Uterus (tissue), 3 donors: ENCODE measurements at regions not wholly inside any gene's neighbourhood (a gene's known extent, or its start where the extent isn't known, plus 50 kb on each side); places are given as distances from the start of the nearest gene placed in this dataset.

Source experiments
- DNase-seq, 2 donors: peaks; one replicate each; pipeline ENCODE4 v3.0.0-alpha.2; 2019 to 2020
- H3K27ac ChIP-seq, 2 donors: fragments of 200-600 bp; sonication (generic); 1 replicate in 1 of 2; 2 replicates in 1 of 2; pipeline ENCODE4 v1.5.1; 2016 to 2018
- H3K27me3 ChIP-seq, 2 donors: fragments of 200-600 bp; sonication (generic); one replicate each; pipeline ENCODE4 v1.5.1; 2018 to 2019; ENCODE audit warnings: control low read depth in 1 of 2
- H3K36me3 ChIP-seq, 2 donors: fragments of 200-600 bp; sonication (generic); one replicate each; pipeline ENCODE4 v1.5.1; 2019; ENCODE audit warnings: control low read depth in 1 of 2
- H3K4me1 ChIP-seq, 2 donors: fragments of 200-600 bp; sonication (generic); one replicate each; pipeline ENCODE4 v1.5.1; 2018 to 2019; ENCODE audit warnings: control low read depth in 1 of 2
- H3K4me3 ChIP-seq, 2 donors: fragments of 200-600 bp; sonication (generic); 1 replicate in 1 of 2; 2 replicates in 1 of 2; pipeline ENCODE4 v1.5.1; 2018 to 2019; ENCODE audit warnings: mild to moderate bottlenecking in 1 of 2
- H3K9me3 ChIP-seq, 2 donors: fragments of 200-600 bp; sonication (generic); one replicate each; pipeline ENCODE4 v1.5.1; 2019; ENCODE audit warnings: control low read depth in 1 of 2
- POLR2A ChIP-seq, 2 donors: fragments of 450-650 bp; IDR thresholded peaks; one replicate each; pipeline ENCODE4 v1.6.1; 2016; ENCODE audit warnings: antibody characterized with exemption in 2 of 2, mild to moderate bottlenecking in 1 of 2, moderate library complexity in 1 of 2
- intact Hi-C: fragments of 100-400 bp; cut with DNase I; formaldehyde crosslinking; loops from one replicate; pipeline ENCODE4 v1.15.1; 2023; ENCODE audit warnings: low total_unique reads
- TF ChIP-seq, protein P1 (sequence below), 4 experiments: fragments of 200-600 bp in 2 of 4; fragments of 450-650 bp in 2 of 4; sonication (generic) in 2 of 4; IDR thresholded peaks; one replicate each; pipeline ENCODE4 v1.5.1; 2016 to 2019; ENCODE audit warnings: antibody characterized with exemption in 4 of 4, mild to moderate bottlenecking in 2 of 4, moderate library complexity in 1 of 4
- donor health status: DM: yes; HTN: yes; CAD: no.

DNA sequence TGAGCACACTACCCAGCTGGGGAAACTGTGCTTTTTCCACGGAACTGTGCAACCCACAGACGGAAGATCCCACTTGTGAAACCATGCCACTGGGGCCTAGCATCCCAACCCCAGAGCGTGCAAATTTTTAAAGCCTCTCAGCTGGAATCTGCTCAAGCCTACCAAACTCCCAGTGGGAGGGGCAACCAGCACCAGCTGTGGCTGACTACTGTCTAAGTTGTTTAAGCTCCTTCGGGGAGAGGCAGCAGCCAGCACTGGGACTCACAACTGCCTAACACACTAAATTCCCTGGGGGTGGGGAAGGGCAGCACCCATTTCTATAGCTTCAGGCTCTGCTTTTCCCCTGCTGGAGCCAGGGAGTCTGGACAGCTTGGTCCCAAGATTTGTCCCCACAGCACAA is 287.6 kb upstream of the MSX2 start:
- intact Hi-C loops: no loop called here
- no peaks in the 10 kb centered on the region for H3K36me3 ChIP-seq

DNA sequence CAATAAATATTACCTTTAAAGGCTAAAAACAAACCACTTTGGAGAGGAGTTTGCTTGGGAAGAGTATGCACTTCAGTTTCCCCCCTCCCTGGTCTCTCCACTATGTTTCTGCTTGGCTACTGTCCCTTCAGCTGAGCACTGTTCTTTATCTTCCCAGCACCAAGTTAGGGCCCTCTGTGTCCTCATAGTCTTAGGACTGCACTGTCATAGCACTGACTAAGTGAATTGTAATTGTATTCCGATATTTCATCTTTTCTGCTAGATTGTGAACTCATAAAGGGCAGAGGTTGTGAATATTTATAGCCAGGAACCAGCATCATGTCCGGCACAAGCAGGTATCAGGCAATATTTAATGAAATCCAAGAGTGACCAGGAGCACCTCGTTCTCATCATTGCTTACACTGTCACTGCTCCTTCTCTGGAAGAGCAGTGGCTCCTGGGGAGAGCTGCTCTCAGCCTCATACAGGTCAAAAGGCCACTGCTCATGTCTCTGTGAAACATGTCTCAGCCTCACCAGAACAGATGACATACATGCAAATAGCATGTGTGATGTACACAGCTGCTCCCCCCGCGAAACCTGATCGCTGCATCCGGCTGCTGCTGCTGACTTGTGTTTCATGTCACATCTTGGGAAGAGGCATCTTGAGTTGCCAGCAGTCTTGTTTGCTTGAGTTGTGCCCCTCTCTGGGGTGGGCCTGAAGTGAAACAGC is 279.7 kb upstream of the MSX2 start:
- Histone ChIP-seq H3K4me1 (no peaks in the 10 kb centered on the region), H3K27ac (no peak overlapping the region), H3K4me3 (no peak overlapping the region), H3K9me3 (no peaks in the 10 kb centered on the region), H3K27me3 (no peaks in the 10 kb centered on the region), H3K36me3 (no peaks in the 10 kb centered on the region)
- no peak for DNase-seq
- intact Hi-C loops: no loop called here
- TF ChIP-seq, protein P1, sequence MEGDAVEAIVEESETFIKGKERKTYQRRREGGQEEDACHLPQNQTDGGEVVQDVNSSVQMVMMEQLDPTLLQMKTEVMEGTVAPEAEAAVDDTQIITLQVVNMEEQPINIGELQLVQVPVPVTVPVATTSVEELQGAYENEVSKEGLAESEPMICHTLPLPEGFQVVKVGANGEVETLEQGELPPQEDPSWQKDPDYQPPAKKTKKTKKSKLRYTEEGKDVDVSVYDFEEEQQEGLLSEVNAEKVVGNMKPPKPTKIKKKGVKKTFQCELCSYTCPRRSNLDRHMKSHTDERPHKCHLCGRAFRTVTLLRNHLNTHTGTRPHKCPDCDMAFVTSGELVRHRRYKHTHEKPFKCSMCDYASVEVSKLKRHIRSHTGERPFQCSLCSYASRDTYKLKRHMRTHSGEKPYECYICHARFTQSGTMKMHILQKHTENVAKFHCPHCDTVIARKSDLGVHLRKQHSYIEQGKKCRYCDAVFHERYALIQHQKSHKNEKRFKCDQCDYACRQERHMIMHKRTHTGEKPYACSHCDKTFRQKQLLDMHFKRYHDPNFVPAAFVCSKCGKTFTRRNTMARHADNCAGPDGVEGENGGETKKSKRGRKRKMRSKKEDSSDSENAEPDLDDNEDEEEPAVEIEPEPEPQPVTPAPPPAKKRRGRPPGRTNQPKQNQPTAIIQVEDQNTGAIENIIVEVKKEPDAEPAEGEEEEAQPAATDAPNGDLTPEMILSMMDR (IDR thresholded peaks at IDR 0.05): no peak
- no peak for TF ChIP-seq POLR2A (IDR thresholded peaks at IDR 0.05)

More for the DNA sequence above, 287.6 kb upstream of the MSX2 start:
- DNase-seq: no peak
- no peak overlapping the region for H3K27ac ChIP-seq
- H3K27me3 ChIP-seq: no peaks in the 10 kb centered on the region
- no peaks in the 10 kb centered on the region for H3K4me1 ChIP-seq
- no peak overlapping the region for H3K4me3 ChIP-seq
- TF ChIP-seq, protein P1 (IDR thresholded peaks at IDR 0.05): no peak
- TF ChIP-seq POLR2A (IDR thresholded peaks at IDR 0.05): no peak
- no peaks in the 10 kb centered on the region for H3K9me3 ChIP-seq

DNA sequence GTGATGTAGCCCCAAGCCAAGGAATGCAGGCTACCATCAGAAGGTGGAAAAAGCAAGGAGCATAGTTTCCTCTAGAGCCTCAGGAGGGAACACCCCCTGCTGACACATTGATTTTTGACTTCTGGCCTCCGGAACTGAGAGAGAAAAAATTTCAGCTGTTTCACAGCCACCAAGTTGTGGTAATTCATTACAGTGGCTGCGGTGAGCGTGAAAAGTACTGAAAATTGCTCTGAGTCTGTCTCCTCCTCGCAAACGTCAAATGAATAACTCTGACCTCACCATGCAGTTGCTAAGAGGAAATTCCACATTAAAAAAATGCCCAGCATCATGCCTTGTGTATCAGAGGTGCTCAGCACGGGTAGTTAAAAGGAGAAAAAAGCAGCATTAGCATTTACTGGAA is 277.9 kb upstream of the MSX2 start:
- no peak for DNase-seq
- intact Hi-C loops: no loop called here
- no peaks in the 10 kb centered on the region for H3K9me3 ChIP-seq
- no peak overlapping the region for H3K27ac ChIP-seq
- H3K4me3 ChIP-seq: no peak overlapping the region
- no peaks in the 10 kb centered on the region for H3K4me1 ChIP-seq
- TF ChIP-seq, protein P1 (IDR thresholded peaks at IDR 0.05): no peak
- TF ChIP-seq POLR2A (IDR thresholded peaks at IDR 0.05): no peak
- H3K27me3 ChIP-seq: no peaks in the 10 kb centered on the region
- H3K36me3 ChIP-seq: no peaks in the 10 kb centered on the region

DNA sequence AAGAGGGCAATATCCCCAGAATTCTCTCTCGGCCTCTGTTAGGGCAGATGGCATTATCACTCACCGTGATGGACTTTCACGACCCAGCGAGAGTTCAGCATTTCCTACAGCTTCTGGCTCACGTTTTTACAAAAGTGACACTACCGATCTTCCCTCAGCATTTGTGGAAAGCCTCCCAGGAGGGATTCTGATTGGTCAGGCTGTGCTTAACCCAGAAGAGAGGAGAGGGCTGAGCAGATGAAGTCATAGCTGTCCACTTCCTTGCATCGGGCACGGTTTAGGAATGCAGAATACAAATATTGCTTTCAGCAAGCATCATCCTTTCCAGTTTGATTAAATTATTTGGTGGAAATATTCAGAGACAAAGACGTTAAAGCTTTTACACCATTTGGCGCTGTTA is 277.4 kb upstream of the MSX2 start:
- Histone ChIP-seq H3K9me3 (no peaks in the 10 kb centered on the region), H3K4me3 (no peak overlapping the region), H3K4me1 (no peaks in the 10 kb centered on the region), H3K27me3 (no peaks in the 10 kb centered on the region), H3K27ac (no peak overlapping the region), H3K36me3 (no peaks in the 10 kb centered on the region)
- TF ChIP-seq, protein P1 (IDR thresholded peaks at IDR 0.05): no peak
- no peak for TF ChIP-seq POLR2A (IDR thresholded peaks at IDR 0.05)
- intact Hi-C loops: no loop called here
- DNase-seq: no peak

DNA sequence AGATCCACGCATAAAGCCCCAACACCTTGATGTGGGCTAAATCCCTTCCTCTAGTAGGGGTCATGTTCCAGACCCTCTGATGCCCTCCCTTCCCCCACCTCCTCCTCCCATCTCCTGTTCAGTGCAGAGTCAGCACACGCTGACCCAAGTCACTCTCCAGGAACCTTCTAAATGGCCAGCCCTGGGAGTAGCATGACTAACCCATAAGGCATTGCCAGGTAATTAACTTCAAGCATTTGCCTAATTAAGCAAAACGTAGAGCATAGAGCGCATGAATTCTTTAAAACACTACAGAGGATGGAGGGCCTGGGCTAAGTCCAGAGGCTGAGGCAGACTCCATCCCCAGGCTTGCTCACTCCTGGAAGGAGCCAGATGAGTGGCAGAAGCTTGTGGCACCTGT is 276.3 kb upstream of the MSX2 start:
- TF ChIP-seq, protein P1 (IDR thresholded peaks at IDR 0.05): no peak
- no peak for TF ChIP-seq POLR2A (IDR thresholded peaks at IDR 0.05)
- Histone ChIP-seq H3K27me3 (no peaks in the 10 kb centered on the region), H3K36me3 (no peaks in the 10 kb centered on the region), H3K4me1 (no peaks in the 10 kb centered on the region), H3K9me3 (no peaks in the 10 kb centered on the region), H3K4me3 (no peak overlapping the region), H3K27ac (no peak overlapping the region)
- intact Hi-C loops: no loop called here
- no peak for DNase-seq
